Liver (tissue), 7 donors: ENCODE measurements at regions not wholly inside any gene's neighbourhood (a gene's known extent, or its start where the extent isn't known, plus 50 kb on each side); places are given as distances from the start of the nearest gene placed in this dataset.

ENCODE experiments used
- DNase-seq: peaks from one replicate; pipeline ENCODE4 v3.0.0-alpha.2; 2017; ENCODE audit warnings: low spot score
- H3K27ac ChIP-seq, 2 donors: one replicate each; pipeline ENCODE4 v1.7.0; 2013; ENCODE audit warnings: inconsistent platforms in 2 of 2, low read length in 2 of 2, control low read depth in 1 of 2, low read depth in 1 of 2, mild to moderate bottlenecking in 1 of 2
- H3K27me3 ChIP-seq, 4 donors: one replicate each; pipeline versions ENCODE4 v1.6.1 to v1.7.0; 2013; ENCODE audit warnings: low read length in 3 of 4, inconsistent platforms in 1 of 4, mild to moderate bottlenecking in 1 of 4, moderate library complexity in 1 of 4; ENCODE audit not compliant: control insufficient read depth in 4 of 4, insufficient read depth in 4 of 4
- H3K36me3 ChIP-seq, 4 donors: one replicate each; pipeline versions ENCODE4 v1.6.1 to v1.7.0; 2013; ENCODE audit warnings: low read length in 3 of 4, mild to moderate bottlenecking in 3 of 4, low read depth in 1 of 4, moderate library complexity in 1 of 4; ENCODE audit not compliant: control insufficient read depth in 4 of 4, insufficient read depth in 3 of 4
- H3K4me1 ChIP-seq, 4 donors: one replicate each; pipeline versions ENCODE4 v1.6.1 to v1.7.0; 2013; ENCODE audit warnings: low read length in 3 of 4, mild to moderate bottlenecking in 3 of 4, moderate library complexity in 1 of 4; ENCODE audit not compliant: control insufficient read depth in 4 of 4, insufficient read depth in 4 of 4
- H3K4me3 ChIP-seq, 3 donors: one replicate each; pipeline versions ENCODE4 v1.6.1 to v1.7.0; 2013; ENCODE audit warnings: low read length in 3 of 3, control low read depth in 1 of 3, low read depth in 1 of 3, mild to moderate bottlenecking in 1 of 3
- H3K9ac ChIP-seq, 2 donors: one replicate each; pipeline ENCODE4 v1.7.0; 2013; ENCODE audit warnings: low read length in 2 of 2, mild to moderate bottlenecking in 2 of 2, moderate library complexity in 2 of 2, control low read depth in 1 of 2, low read depth in 1 of 2
- H3K9me3 ChIP-seq, 4 donors: one replicate each; pipeline versions ENCODE4 v1.6.1 to v1.7.0; 2013; ENCODE audit warnings: low read length in 3 of 4; ENCODE audit not compliant: control insufficient read depth in 4 of 4
- ATF3 ChIP-seq: IDR thresholded peaks from 2 replicates; pipeline ENCODE4 v1.6.1; 2016; ENCODE audit warnings: antibody characterized with exemption
- EGR1 ChIP-seq, 2 donors: IDR thresholded peaks; 2 replicates each; pipeline ENCODE4 v1.6.1; 2016 to 2018; ENCODE audit warnings: antibody characterized with exemption in 2 of 2, low read depth in 2 of 2
- FOXA1 ChIP-seq: IDR thresholded peaks from 2 replicates; pipeline ENCODE4 v1.6.1; 2016; ENCODE audit warnings: antibody characterized with exemption
- FOXA2 ChIP-seq: IDR thresholded peaks from 2 replicates; pipeline ENCODE4 v1.6.1; 2016; ENCODE audit warnings: antibody characterized with exemption
- GABPA ChIP-seq, 2 donors: IDR thresholded peaks in 1 of 2; conservative IDR thresholded peaks in 1 of 2; 2 replicates each; pipeline ENCODE4 v1.6.1; 2016; ENCODE audit warnings: antibody characterized with exemption in 2 of 2, mild to moderate bottlenecking in 1 of 2, moderate library complexity in 1 of 2
- HNF4A ChIP-seq, 2 donors: conservative IDR thresholded peaks; 2 replicates each; pipeline ENCODE4 v1.6.1; 2016; ENCODE audit warnings: antibody characterized with exemption in 2 of 2, mild to moderate bottlenecking in 2 of 2
- HNF4G ChIP-seq: IDR thresholded peaks from 2 replicates; pipeline ENCODE4 v1.6.1; 2016; ENCODE audit warnings: antibody characterized with exemption
- JUND ChIP-seq, 2 donors: IDR thresholded peaks; 2 replicates each; pipeline ENCODE4 v1.6.1; 2016; ENCODE audit warnings: antibody characterized with exemption in 2 of 2
- MAX ChIP-seq: IDR thresholded peaks from 2 replicates; pipeline ENCODE4 v1.6.1; 2016; ENCODE audit warnings: antibody characterized with exemption
- NR2F2 ChIP-seq: IDR thresholded peaks from 2 replicates; pipeline ENCODE4 v1.6.1; 2016; ENCODE audit warnings: antibody characterized with exemption
- RAD21 ChIP-seq, 2 donors: IDR thresholded peaks; 2 replicates each; pipeline ENCODE4 v1.6.1; 2016; ENCODE audit warnings: antibody characterized with exemption in 2 of 2, mild to moderate bottlenecking in 2 of 2
- RXRA ChIP-seq, 2 donors: IDR thresholded peaks; 2 replicates each; pipeline ENCODE4 v1.6.1; 2017 to 2018; ENCODE audit warnings: antibody characterized with exemption in 2 of 2, mild to moderate bottlenecking in 1 of 2
- SP1 ChIP-seq: IDR thresholded peaks from 2 replicates; pipeline ENCODE4 v1.6.1; 2018; ENCODE audit warnings: antibody characterized with exemption, mild to moderate bottlenecking
- TAF1 ChIP-seq: conservative IDR thresholded peaks from 2 replicates; pipeline ENCODE4 v1.6.1; 2016; ENCODE audit warnings: antibody characterized with exemption, mild to moderate bottlenecking
- YY1 ChIP-seq: IDR thresholded peaks from 2 replicates; pipeline ENCODE4 v1.6.1; 2016; ENCODE audit warnings: antibody characterized with exemption, mild to moderate bottlenecking
- WGBS: extraction: QIAGEN DNeasy Blood & Tissue Kit; methylation state at CpG from one replicate; pipeline ENCODE4 v1.1.7; 2013; 5-methylcytosine and 5-hydroxymethylcytosine counted together
- TF ChIP-seq, protein P1 (sequence below): IDR thresholded peaks from 2 replicates; pipeline ENCODE4 v1.6.1; 2016; ENCODE audit warnings: antibody characterized with exemption, mild to moderate bottlenecking
- TF ChIP-seq, protein P2 (sequence below): IDR thresholded peaks from 2 replicates; pipeline ENCODE4 v1.6.1; 2016; ENCODE audit warnings: antibody characterized with exemption
- donor health status: healthy.
- donor health status: healthy.
- donor health status: healthy.
- donor health status: healthy.

DNA sequence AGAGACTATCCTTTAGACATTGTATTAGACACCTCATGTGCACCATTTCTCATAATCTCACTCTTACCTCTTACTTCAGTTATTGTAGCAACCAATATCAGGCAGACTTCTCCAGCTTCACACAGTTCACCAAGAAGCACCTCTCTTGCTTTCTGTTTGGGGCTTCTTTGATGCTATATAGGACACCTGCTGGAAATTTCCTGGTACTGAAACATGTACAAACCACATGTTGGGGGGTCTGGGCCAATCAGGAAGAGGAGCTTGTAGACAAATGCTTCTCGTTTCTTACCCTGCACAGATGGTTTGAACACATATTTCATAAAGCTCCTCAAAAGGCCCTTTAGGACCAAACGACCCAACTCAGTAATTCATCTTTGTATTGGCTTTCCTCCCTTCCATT lies 212.1 kb downstream of the IZUMO3 start:
- Histone ChIP-seq H3K27ac (no peak overlapping the region), H3K4me3 (no peak overlapping the region), H3K4me1 (no peaks in the 10 kb centered on the region), H3K9me3 (no peaks in the 10 kb centered on the region), H3K27me3 (no peaks in the 10 kb centered on the region), H3K9ac (no peak overlapping the region), H3K36me3 (no peaks in the 10 kb centered on the region)
- 44% methylated on average over 2 of the region's 2 CpGs for WGBS
- TF ChIP-seq RAD21 (IDR thresholded peaks at IDR 0.05), result no peak
- no peak for TF ChIP-seq GABPA (IDR thresholded peaks at IDR 0.05 in 1 of 2, conservative IDR thresholded peaks at IDR 0.05 in 1 of 2)
- no peak for TF ChIP-seq FOXA2
- no peak for TF ChIP-seq RXRA (IDR thresholded peaks at IDR 0.05)
- no peak for TF ChIP-seq TAF1
- TF ChIP-seq NR2F2, result no peak
- TF ChIP-seq MAX, result no peak
- TF ChIP-seq HNF4G, result no peak
- no peak for TF ChIP-seq EGR1 (IDR thresholded peaks at IDR 0.05; ENCODE audit: low read depth in 2 of 2)
- TF ChIP-seq HNF4A (conservative IDR thresholded peaks at IDR 0.05), result no peak
- no peak for TF ChIP-seq JUND (IDR thresholded peaks at IDR 0.05)
- TF ChIP-seq FOXA1, result no peak
- DNase-seq, result no peak

- TF ChIP-seq MAX (no peak), RAD21 (IDR thresholded peaks at IDR 0.05) (no peak), SP1 (no peak), GABPA (IDR thresholded peaks at IDR 0.05 in 1 of 2, conservative IDR thresholded peaks at IDR 0.05 in 1 of 2) (no peak), ATF3 (no peak), HNF4G (no peak), FOXA2 (no peak), YY1 (no peak), JUND (IDR thresholded peaks at IDR 0.05) (no peak), EGR1 (IDR thresholded peaks at IDR 0.05; ENCODE audit: low read depth in 2 of 2) (no peak)
- TF ChIP-seq, protein P1, sequence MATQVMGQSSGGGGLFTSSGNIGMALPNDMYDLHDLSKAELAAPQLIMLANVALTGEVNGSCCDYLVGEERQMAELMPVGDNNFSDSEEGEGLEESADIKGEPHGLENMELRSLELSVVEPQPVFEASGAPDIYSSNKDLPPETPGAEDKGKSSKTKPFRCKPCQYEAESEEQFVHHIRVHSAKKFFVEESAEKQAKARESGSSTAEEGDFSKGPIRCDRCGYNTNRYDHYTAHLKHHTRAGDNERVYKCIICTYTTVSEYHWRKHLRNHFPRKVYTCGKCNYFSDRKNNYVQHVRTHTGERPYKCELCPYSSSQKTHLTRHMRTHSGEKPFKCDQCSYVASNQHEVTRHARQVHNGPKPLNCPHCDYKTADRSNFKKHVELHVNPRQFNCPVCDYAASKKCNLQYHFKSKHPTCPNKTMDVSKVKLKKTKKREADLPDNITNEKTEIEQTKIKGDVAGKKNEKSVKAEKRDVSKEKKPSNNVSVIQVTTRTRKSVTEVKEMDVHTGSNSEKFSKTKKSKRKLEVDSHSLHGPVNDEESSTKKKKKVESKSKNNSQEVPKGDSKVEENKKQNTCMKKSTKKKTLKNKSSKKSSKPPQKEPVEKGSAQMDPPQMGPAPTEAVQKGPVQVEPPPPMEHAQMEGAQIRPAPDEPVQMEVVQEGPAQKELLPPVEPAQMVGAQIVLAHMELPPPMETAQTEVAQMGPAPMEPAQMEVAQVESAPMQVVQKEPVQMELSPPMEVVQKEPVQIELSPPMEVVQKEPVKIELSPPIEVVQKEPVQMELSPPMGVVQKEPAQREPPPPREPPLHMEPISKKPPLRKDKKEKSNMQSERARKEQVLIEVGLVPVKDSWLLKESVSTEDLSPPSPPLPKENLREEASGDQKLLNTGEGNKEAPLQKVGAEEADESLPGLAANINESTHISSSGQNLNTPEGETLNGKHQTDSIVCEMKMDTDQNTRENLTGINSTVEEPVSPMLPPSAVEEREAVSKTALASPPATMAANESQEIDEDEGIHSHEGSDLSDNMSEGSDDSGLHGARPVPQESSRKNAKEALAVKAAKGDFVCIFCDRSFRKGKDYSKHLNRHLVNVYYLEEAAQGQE, result no peak
- TF ChIP-seq, protein P2, sequence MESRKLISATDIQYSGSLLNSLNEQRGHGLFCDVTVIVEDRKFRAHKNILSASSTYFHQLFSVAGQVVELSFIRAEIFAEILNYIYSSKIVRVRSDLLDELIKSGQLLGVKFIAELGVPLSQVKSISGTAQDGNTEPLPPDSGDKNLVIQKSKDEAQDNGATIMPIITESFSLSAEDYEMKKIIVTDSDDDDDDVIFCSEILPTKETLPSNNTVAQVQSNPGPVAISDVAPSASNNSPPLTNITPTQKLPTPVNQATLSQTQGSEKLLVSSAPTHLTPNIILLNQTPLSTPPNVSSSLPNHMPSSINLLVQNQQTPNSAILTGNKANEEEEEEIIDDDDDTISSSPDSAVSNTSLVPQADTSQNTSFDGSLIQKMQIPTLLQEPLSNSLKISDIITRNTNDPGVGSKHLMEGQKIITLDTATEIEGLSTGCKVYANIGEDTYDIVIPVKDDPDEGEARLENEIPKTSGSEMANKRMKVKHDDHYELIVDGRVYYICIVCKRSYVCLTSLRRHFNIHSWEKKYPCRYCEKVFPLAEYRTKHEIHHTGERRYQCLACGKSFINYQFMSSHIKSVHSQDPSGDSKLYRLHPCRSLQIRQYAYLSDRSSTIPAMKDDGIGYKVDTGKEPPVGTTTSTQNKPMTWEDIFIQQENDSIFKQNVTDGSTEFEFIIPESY, result no peak
- H3K9me3 ChIP-seq, result peaks cover 0 to 2% (median under 1%) of the 10 kb centered on the region in 4 donors
- H3K4me3 ChIP-seq, result no peak overlapping the region
- no peak for DNase-seq
- H3K27me3 ChIP-seq, result no peaks in the 10 kb centered on the region
- H3K9ac ChIP-seq, result no peak overlapping the region
- no peak overlapping the region for H3K27ac ChIP-seq
- WGBS, result 78% methylated on average over 4 of the region's 4 CpGs
- H3K36me3 ChIP-seq, result no peaks in the 10 kb centered on the region
- no peaks in the 10 kb centered on the region for H3K4me1 ChIP-seq
Measured at GRCh38 chr9:24298912-24299311, 246.8 kb downstream of the IZUMO3 start.
